ENCODE measurements at regions not wholly inside any gene's neighbourhood (a gene's known extent, or its start where the extent isn't known, plus 50 kb on each side); places are given as distances from the start of the nearest gene placed in this dataset.

- TF ChIP-seq CTCF (IDR thresholded peaks at IDR 0.05) (no peak), POLR2A (IDR thresholded peaks at IDR 0.05) (no peak)
These were observed 470.5 kb upstream of the GOT2 start for GRCh38 chr16:59204589-59204988.

All from uterus (tissue), 2 donors.